Transverse colon (tissue), 4 donors: ENCODE measurements at regions not wholly inside any gene's neighbourhood (a gene's known extent, or its start where the extent isn't known, plus 50 kb on each side); places are given as distances from the start of the nearest gene placed in this dataset.

Experiments used
- DNase-seq: peaks from one replicate; pipeline ENCODE4 v3.0.0-alpha.2; 2019
- H3K27ac ChIP-seq, 4 donors: fragments of 200-600 bp; sonication (generic); 2 replicates each; pipeline ENCODE4 v1.5.1; 2016 to 2018; ENCODE audit warnings: inconsistent platforms in 4 of 4
- H3K27me3 ChIP-seq: fragments of 200-600 bp; sonication (generic); 2 replicates; pipeline ENCODE4 v1.5.1; 2017; ENCODE audit warnings: inconsistent platforms
- H3K36me3 ChIP-seq, 4 donors: fragments of 200-600 bp; sonication (generic); 2 replicates each; pipeline ENCODE4 v1.5.1; 2017 to 2019; ENCODE audit warnings: inconsistent platforms in 4 of 4
- H3K4me1 ChIP-seq, 4 donors: fragments of 200-600 bp; sonication (generic); 2 replicates each; pipeline ENCODE4 v1.5.1; 2017 to 2020; ENCODE audit warnings: inconsistent platforms in 4 of 4
- H3K4me3 ChIP-seq, 4 donors: fragments of 200-600 bp; sonication (generic); 1 replicate in 1 of 4; 2 replicates in 3 of 4; pipeline versions ENCODE4 v1.5.1 to v1.6.1; 2017 to 2019; ENCODE audit warnings: inconsistent platforms in 4 of 4
- H3K9me3 ChIP-seq, 2 donors: fragments of 200-600 bp; sonication (generic); 2 replicates each; pipeline ENCODE4 v1.5.1; 2017 to 2019; ENCODE audit warnings: inconsistent platforms in 2 of 2
- CTCF ChIP-seq, 5 experiments: fragments of 200-600 bp in 3 of 5; fragments of 450-650 bp in 2 of 5; sonication (generic) in 3 of 5; IDR thresholded peaks; 1 replicate in 2 of 5; 2 replicates in 3 of 5; pipeline ENCODE4 v1.5.1; 2016 to 2017; ENCODE audit warnings: antibody characterized with exemption in 5 of 5, inconsistent platforms in 3 of 5, mild to moderate bottlenecking in 2 of 5, moderate library complexity in 1 of 5
- EP300 ChIP-seq: sonication (generic); formaldehyde crosslinking; IDR thresholded peaks from one replicate; pipeline ENCODE4 v1.6.1; 2017; ENCODE audit warnings: antibody characterized with exemption, low read depth
- POLR2A ChIP-seq: fragments of 450-650 bp; IDR thresholded peaks from one replicate; pipeline ENCODE4 v1.6.1; 2016; ENCODE audit warnings: antibody characterized with exemption, mild to moderate bottlenecking, moderate library complexity
- POLR2AphosphoS5 ChIP-seq, 3 donors: sonication (generic); formaldehyde crosslinking; IDR thresholded peaks; one replicate each; pipeline ENCODE4 v1.6.1; 2016; ENCODE audit warnings: antibody characterized with exemption in 3 of 3
- WGBS, 2 donors: methylation state at CpG; one replicate each; pipeline ENCODE4 v1.1.5; 2018; ENCODE audit warnings: low coverage in 1 of 2; 5-methylcytosine and 5-hydroxymethylcytosine counted together
- in situ Hi-C, 4 donors: fragments of 200-750 bp; cut with MboI; loops; one replicate each; pipeline versions ENCODE4 v1.15.0 to v1.15.1; 2017; ENCODE audit warnings: low sequenced_read_pairs in 3 of 4, low pct_ligation_motif_present in 1 of 4, low pct_unique_long_range_greater_than_20kb in 1 of 4
- intact Hi-C: fragments of 100-400 bp; cut with DNase I; formaldehyde crosslinking; loops from one replicate; pipeline ENCODE4 v1.15.1; 2023; ENCODE audit warnings: low total_unique reads

- intact Hi-C loops = no loop called here
- 83 to 88% methylated on average over 1 of the region's 1 CpG for WGBS, 2 donors
- Histone ChIP-seq H3K27me3 (no peaks in the 10 kb centered on the region), H3K27ac (no peak overlapping the region), H3K4me3 (no peak overlapping the region), H3K9me3 (no peaks in the 10 kb centered on the region), H3K36me3 (no peaks in the 10 kb centered on the region), H3K4me1 (no peaks in the 10 kb centered on the region)
- TF ChIP-seq CTCF (IDR thresholded peaks at IDR 0.05) (no peak), POLR2AphosphoS5 (IDR thresholded peaks at IDR 0.05) (no peak), EP300 (no peak), POLR2A (no peak)
- in situ Hi-C loops = no loop called here
- DNase-seq = no peak
Observed at GRCh38 chr18:65411061-65411460, 339.8 kb upstream of the CDH7 start.

- intact Hi-C loops = no loop called here
- no peaks in the 10 kb centered on the region for H3K9me3 ChIP-seq
- H3K4me1 ChIP-seq = no peaks in the 10 kb centered on the region
- no peak overlapping the region for H3K27ac ChIP-seq
- no peak for DNase-seq
- H3K36me3 ChIP-seq = no peaks in the 10 kb centered on the region
- in situ Hi-C loops = no loop called here
- H3K4me3 ChIP-seq = no peak overlapping the region
- H3K27me3 ChIP-seq = no peaks in the 10 kb centered on the region
- 61 to 62% methylated on average over 3 of the region's 3 CpGs for whole genome bisulfite sequencing, 2 donors
- TF ChIP-seq POLR2A (no peak), CTCF (IDR thresholded peaks at IDR 0.05) (no peak), POLR2AphosphoS5 (IDR thresholded peaks at IDR 0.05) (no peak), EP300 (no peak)
Observed at GRCh38 chr18:65409261-65409660, 341.6 kb upstream of the CDH7 start.

GRCh38 chr18:65403534-65403933 lies 347.3 kb upstream of the CDH7 start:
- DNase-seq = no peak
- Histone ChIP-seq H3K27ac (no peak overlapping the region), H3K36me3 (no peaks in the 10 kb centered on the region), H3K4me3 (no peak overlapping the region), H3K4me1 (no peaks in the 10 kb centered on the region), H3K9me3 (no peaks in the 10 kb centered on the region), H3K27me3 (no peaks in the 10 kb centered on the region)
- intact Hi-C loops (no loop called here), in situ Hi-C loops (no loop called here)
- no peak for TF ChIP-seq CTCF (IDR thresholded peaks at IDR 0.05)
- no peak for TF ChIP-seq POLR2AphosphoS5 (IDR thresholded peaks at IDR 0.05)
- TF ChIP-seq EP300 = no peak
- no peak for TF ChIP-seq POLR2A

GRCh38 chr18:65399091-65399490 lies 351.7 kb upstream of the CDH7 start:
- H3K4me1 ChIP-seq = no peaks in the 10 kb centered on the region
- H3K27ac ChIP-seq = no peak overlapping the region
- no peak overlapping the region for H3K4me3 ChIP-seq
- DNase-seq = no peak
- WGBS, 2 donors = 57 to 71% methylated on average over 1 of the region's 1 CpG
- H3K36me3 ChIP-seq = no peaks in the 10 kb centered on the region
- H3K27me3 ChIP-seq = no peaks in the 10 kb centered on the region
- no peaks in the 10 kb centered on the region for H3K9me3 ChIP-seq
- intact Hi-C loops = no loop called here
- in situ Hi-C loops = no loop called here
- TF ChIP-seq POLR2AphosphoS5 (IDR thresholded peaks at IDR 0.05) = no peak
- TF ChIP-seq EP300 = no peak
- no peak for TF ChIP-seq CTCF (IDR thresholded peaks at IDR 0.05)
